GM18858 (cell line): ENCODE measurements at regions not wholly inside any gene's neighbourhood (a gene's known extent, or its start where the extent isn't known, plus 50 kb on each side); places are given as distances from the start of the nearest gene placed in this dataset.
"Not testable (repeated sequence)": the region's sequence is repeated elsewhere in the genome, so short reads cannot be mapped to it uniquely, and the experiment has no call there.

Experiments used
- ATAC-seq: cut with Tn5 transposase; IDR thresholded peaks from one replicate; pipeline ENCODE4 v1.9.1; 2021; ENCODE audit not compliant: unreplicated experiment

GRCh38 chrX:69065451-69065850, 99.8 kb downstream of the PJA1 start:
- ATAC-seq = no peak

GRCh38 chrX:69063486-69063885, 101.8 kb downstream of the PJA1 start:
- ATAC-seq = no peak

- ATAC-seq = no peak
Observed at GRCh38 chrX:69062493-69062892, 102.8 kb downstream of the PJA1 start.

- ATAC-seq = no peak
Observed at GRCh38 chrX:69060631-69061408, 104.4 kb downstream of the PJA1 start.

- no peak for ATAC-seq
Observed at GRCh38 chrX:69055193-69055592, 110.1 kb downstream of the PJA1 start.

- ATAC-seq = not testable (repeated sequence)
Observed at GRCh38 chrX:69054497-69054896, 110.8 kb downstream of the PJA1 start.

GRCh38 chrX:69051901-69052300, 113.4 kb downstream of the PJA1 start:
- no peak for ATAC-seq

- ATAC-seq = no peak
Observed at GRCh38 chrX:69050051-69050765, 115.0 kb downstream of the PJA1 start.

GRCh38 chrX:69046996-69047490, 118.2 kb downstream of the PJA1 start:
- ATAC-seq = no peak

- no peak for ATAC-seq
Observed at GRCh38 chrX:69045616-69046345, 119.5 kb downstream of the PJA1 start.

GRCh38 chrX:69038816-69039215, 126.4 kb downstream of the PJA1 start:
- ATAC-seq = no peak

- no peak for ATAC-seq
Observed at GRCh38 chrX:69038188-69038587, 127.1 kb downstream of the PJA1 start.

GRCh38 chrX:69037786-69038185, 127.5 kb downstream of the PJA1 start:
- ATAC-seq = no peak

GRCh38 chrX:69036674-69037573, 128.3 kb downstream of the PJA1 start:
- no peak for ATAC-seq

- no peak for ATAC-seq
Observed at GRCh38 chrX:69034451-69034850, 130.8 kb downstream of the PJA1 start.

- ATAC-seq = no peak
Observed at GRCh38 chrX:69033936-69034335, 131.3 kb downstream of the PJA1 start.

- no peak for ATAC-seq
Observed at GRCh38 chrX:69032601-69033000, 132.7 kb downstream of the PJA1 start.

- ATAC-seq = no peak
Observed at GRCh38 chrX:69031971-69032391, 133.3 kb downstream of the PJA1 start.

GRCh38 chrX:69031181-69031580, 134.1 kb downstream of the PJA1 start:
- ATAC-seq = no peak

GRCh38 chrX:69029771-69030170, 135.5 kb downstream of the PJA1 start:
- no peak for ATAC-seq

GRCh38 chrX:69028761-69029120, 136.5 kb downstream of the PJA1 start:
- ATAC-seq = no peak
